Suprapubic skin (tissue), 4 donors: ENCODE measurements at regions not wholly inside any gene's neighbourhood (a gene's known extent, or its start where the extent isn't known, plus 50 kb on each side); places are given as distances from the start of the nearest gene placed in this dataset.

ENCODE experiments used
- DNase-seq, 2 donors: peaks; one replicate each; pipeline ENCODE4 v3.0.0-alpha.2; 2019; ENCODE audit warnings: low spot score in 2 of 2
- H3K27ac ChIP-seq: fragments of 200-600 bp; sonication (generic); one replicate; pipeline ENCODE4 v1.5.1; 2019
- H3K27me3 ChIP-seq: fragments of 200-600 bp; sonication (generic); one replicate; pipeline ENCODE4 v1.5.1; 2019
- H3K36me3 ChIP-seq: fragments of 200-600 bp; sonication (generic); one replicate; pipeline ENCODE4 v1.5.1; 2019
- H3K4me1 ChIP-seq: fragments of 200-600 bp; sonication (generic); one replicate; pipeline ENCODE4 v1.5.1; 2019
- H3K4me3 ChIP-seq: fragments of 200-600 bp; sonication (generic); one replicate; pipeline ENCODE4 v1.5.1; 2019; ENCODE audit warnings: mild to moderate bottlenecking
- H3K9me3 ChIP-seq: fragments of 200-600 bp; sonication (generic); one replicate; pipeline ENCODE4 v1.5.1; 2019
- EP300 ChIP-seq: sonication (generic); formaldehyde crosslinking; IDR thresholded peaks from one replicate; pipeline ENCODE4 v1.6.1; 2017; ENCODE audit warnings: antibody characterized with exemption
- POLR2A ChIP-seq, 2 donors: fragments of 450-650 bp; IDR thresholded peaks; one replicate each; pipeline ENCODE4 v1.6.1; 2017; ENCODE audit warnings: antibody characterized with exemption in 2 of 2, mild to moderate bottlenecking in 2 of 2, moderate library complexity in 2 of 2
- POLR2AphosphoS5 ChIP-seq, 3 donors: sonication (generic); formaldehyde crosslinking; IDR thresholded peaks; one replicate each; pipeline ENCODE4 v1.6.1; 2017; ENCODE audit warnings: antibody characterized with exemption in 3 of 3
- WGBS: methylation state at CpG from one replicate; pipeline ENCODE4 v1.1.5; 2018; 5-methylcytosine and 5-hydroxymethylcytosine counted together
- TF ChIP-seq, protein P1 (sequence below), 2 donors: fragments of 200-600 bp in 1 of 2; fragments of 450-650 bp in 1 of 2; sonication (generic) in 1 of 2; IDR thresholded peaks; one replicate each; pipeline ENCODE4 v1.5.1; 2016 to 2019; ENCODE audit warnings: antibody characterized with exemption in 2 of 2, mild to moderate bottlenecking in 1 of 2, moderate library complexity in 1 of 2

DNA sequence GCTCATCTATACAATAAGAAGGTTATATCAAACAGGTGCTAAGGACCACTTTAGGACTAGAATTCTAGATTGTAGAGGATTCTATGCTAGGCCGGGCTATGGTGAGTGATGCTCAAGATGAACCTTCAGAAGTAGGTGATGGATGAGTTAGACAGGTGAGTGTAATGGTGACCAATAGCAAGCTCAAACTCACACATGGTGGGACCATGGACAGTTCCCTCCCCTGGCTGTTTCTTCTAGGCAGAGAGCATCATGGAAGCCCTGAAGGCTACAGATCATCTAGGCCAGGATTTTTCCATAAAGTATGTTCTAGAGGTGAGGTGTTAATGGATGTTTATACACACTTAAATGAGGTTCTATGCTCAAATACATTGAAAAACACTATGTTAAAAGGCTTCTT lies 162.2 kb upstream of the WDR11 start:
- WGBS: 100% methylated on average over 1 of the region's 1 CpG
- Histone ChIP-seq H3K27ac (no peak overlapping the region), H3K36me3 (no peaks in the 10 kb centered on the region), H3K9me3 (no peaks in the 10 kb centered on the region), H3K4me1 (no peaks in the 10 kb centered on the region), H3K27me3 (no peaks in the 10 kb centered on the region), H3K4me3 (no peak overlapping the region)
- TF ChIP-seq, protein P1, sequence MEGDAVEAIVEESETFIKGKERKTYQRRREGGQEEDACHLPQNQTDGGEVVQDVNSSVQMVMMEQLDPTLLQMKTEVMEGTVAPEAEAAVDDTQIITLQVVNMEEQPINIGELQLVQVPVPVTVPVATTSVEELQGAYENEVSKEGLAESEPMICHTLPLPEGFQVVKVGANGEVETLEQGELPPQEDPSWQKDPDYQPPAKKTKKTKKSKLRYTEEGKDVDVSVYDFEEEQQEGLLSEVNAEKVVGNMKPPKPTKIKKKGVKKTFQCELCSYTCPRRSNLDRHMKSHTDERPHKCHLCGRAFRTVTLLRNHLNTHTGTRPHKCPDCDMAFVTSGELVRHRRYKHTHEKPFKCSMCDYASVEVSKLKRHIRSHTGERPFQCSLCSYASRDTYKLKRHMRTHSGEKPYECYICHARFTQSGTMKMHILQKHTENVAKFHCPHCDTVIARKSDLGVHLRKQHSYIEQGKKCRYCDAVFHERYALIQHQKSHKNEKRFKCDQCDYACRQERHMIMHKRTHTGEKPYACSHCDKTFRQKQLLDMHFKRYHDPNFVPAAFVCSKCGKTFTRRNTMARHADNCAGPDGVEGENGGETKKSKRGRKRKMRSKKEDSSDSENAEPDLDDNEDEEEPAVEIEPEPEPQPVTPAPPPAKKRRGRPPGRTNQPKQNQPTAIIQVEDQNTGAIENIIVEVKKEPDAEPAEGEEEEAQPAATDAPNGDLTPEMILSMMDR (IDR thresholded peaks at IDR 0.05): no peak
- TF ChIP-seq POLR2AphosphoS5 (IDR thresholded peaks at IDR 0.05) (no peak), POLR2A (IDR thresholded peaks at IDR 0.05) (no peak), EP300 (no peak)
- DNase-seq: no peak

- no peak overlapping the region for H3K27ac ChIP-seq
- 59% methylated on average over 2 of the region's 2 CpGs for WGBS
- H3K9me3 ChIP-seq: no peaks in the 10 kb centered on the region
- H3K27me3 ChIP-seq: no peaks in the 10 kb centered on the region
- H3K4me3 ChIP-seq: no peak overlapping the region
- H3K36me3 ChIP-seq: no peaks in the 10 kb centered on the region
- no peaks in the 10 kb centered on the region for H3K4me1 ChIP-seq
- TF ChIP-seq, protein P1 (IDR thresholded peaks at IDR 0.05): no peak
- DNase-seq: no peak
Measured at GRCh38 chr10:120689777-120690529, 161.2 kb upstream of the WDR11 start.

GRCh38 chr10:120691625-120692024 lies 159.5 kb upstream of the WDR11 start:
- DNase-seq: no peak
- Histone ChIP-seq H3K4me3 (no peak overlapping the region), H3K9me3 (no peaks in the 10 kb centered on the region), H3K27me3 (no peaks in the 10 kb centered on the region), H3K36me3 (no peaks in the 10 kb centered on the region), H3K27ac (no peak overlapping the region), H3K4me1 (no peaks in the 10 kb centered on the region)
- WGBS: 54% methylated on average over 3 of the region's 3 CpGs
- TF ChIP-seq, protein P1 (IDR thresholded peaks at IDR 0.05): no peak
- TF ChIP-seq EP300: no peak
- no peak for TF ChIP-seq POLR2A (IDR thresholded peaks at IDR 0.05)
- no peak for TF ChIP-seq POLR2AphosphoS5 (IDR thresholded peaks at IDR 0.05)

DNA sequence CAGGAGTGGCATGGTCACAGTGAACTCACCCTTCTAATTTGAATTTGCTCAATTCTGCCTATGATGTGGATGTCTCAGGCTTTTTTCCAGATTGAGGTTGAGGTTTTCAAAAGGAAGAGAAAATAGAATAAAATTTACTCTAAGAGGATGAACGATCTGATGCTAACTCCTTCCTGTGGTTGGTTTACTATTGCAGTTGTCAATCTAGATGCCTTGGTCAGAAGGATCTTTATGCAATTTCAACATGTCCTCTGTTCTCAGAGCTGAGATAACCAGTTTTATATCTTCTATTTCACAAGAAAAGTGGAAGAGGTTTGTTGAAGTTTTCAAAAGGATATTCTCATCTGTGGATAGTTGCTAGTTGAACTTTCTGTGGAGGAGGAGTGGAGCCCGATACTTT lies 150.7 kb upstream of the WDR11 start:
- Histone ChIP-seq H3K9me3 (peaks cover 7% of the 10 kb centered on the region), H3K4me1 (no peaks in the 10 kb centered on the region), H3K36me3 (no peaks in the 10 kb centered on the region), H3K27me3 (no peaks in the 10 kb centered on the region), H3K4me3 (no peak overlapping the region), H3K27ac (no peak overlapping the region)
- 75% methylated on average over 2 of the region's 2 CpGs for WGBS
- TF ChIP-seq POLR2A (IDR thresholded peaks at IDR 0.05): no peak
- TF ChIP-seq, protein P1 (IDR thresholded peaks at IDR 0.05): no peak
- no peak for TF ChIP-seq EP300
- no peak for TF ChIP-seq POLR2AphosphoS5 (IDR thresholded peaks at IDR 0.05)
- DNase-seq: no peak

DNA sequence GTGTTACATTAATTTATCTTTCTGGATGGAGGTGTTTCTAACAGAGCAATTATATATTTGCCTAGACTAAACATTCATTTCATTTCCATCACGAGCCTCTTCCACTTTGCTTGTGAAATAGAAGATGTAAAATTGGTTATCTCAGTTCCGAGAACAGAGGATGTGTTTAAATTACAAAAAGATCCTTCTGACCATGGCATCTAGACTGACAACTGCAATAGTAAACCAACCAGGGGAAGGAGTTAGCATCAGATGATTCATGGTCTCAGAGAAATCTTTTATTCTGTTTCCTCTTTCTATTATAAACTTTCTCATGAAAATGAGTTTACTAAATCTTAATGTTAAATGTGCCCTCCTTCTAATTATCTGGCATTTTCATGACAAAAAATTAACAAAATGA lies 149.8 kb upstream of the WDR11 start:
- no peaks in the 10 kb centered on the region for H3K4me1 ChIP-seq
- no peaks in the 10 kb centered on the region for H3K36me3 ChIP-seq
- H3K4me3 ChIP-seq: no peak overlapping the region
- peaks cover 7% of the 10 kb centered on the region for H3K9me3 ChIP-seq
- TF ChIP-seq POLR2AphosphoS5 (IDR thresholded peaks at IDR 0.05) (no peak), POLR2A (IDR thresholded peaks at IDR 0.05) (no peak), EP300 (no peak)
- TF ChIP-seq, protein P1 (IDR thresholded peaks at IDR 0.05): no peak
- no peak overlapping the region for H3K27ac ChIP-seq
- DNase-seq: no peak
- 61% methylated on average over 2 of the region's 2 CpGs for WGBS
- no peaks in the 10 kb centered on the region for H3K27me3 ChIP-seq
